OCI-LY1 (cell line): ENCODE measurements at regions not wholly inside any gene's neighbourhood (a gene's known extent, or its start where the extent isn't known, plus 50 kb on each side); places are given as distances from the start of the nearest gene placed in this dataset.

Source experiments
- CTCF ChIP-seq: fragments of 200-600 bp; sonication (generic), shearing (Covaris generic); IDR thresholded peaks from 2 replicates; pipeline ENCODE4 v1.5.1; 2017; ENCODE audit warnings: mild to moderate bottlenecking, antibody characterized with exemption, low read length, moderate library complexity, mixed read lengths
- EZH2 ChIP-seq: fragments of 200-600 bp; sonication (generic), shearing (Covaris generic); IDR thresholded peaks from 2 replicates; pipeline ENCODE4 v1.8.0; 2017; ENCODE audit warnings: borderline replicate concordance, mixed run types, mild to moderate bottlenecking, antibody characterized with exemption, low read length, moderate library complexity, mixed read lengths

GRCh38 chr9:88071331-88071730 lies 66.9 kb downstream of the SPATA31C2 start:
- TF ChIP-seq CTCF (no peak), EZH2 (no peak)
